H9 (cell line): ENCODE measurements at regions not wholly inside any gene's neighbourhood (a gene's known extent, or its start where the extent isn't known, plus 50 kb on each side); places are given as distances from the start of the nearest gene placed in this dataset.

ENCODE experiments used
- DNase-seq: peaks from one replicate; pipeline ENCODE4 v3.0.0-alpha.2; 2017
- H2AFZ ChIP-seq: one replicate; pipeline ENCODE4 v1.6.1; 2013; ENCODE audit warnings: mild to moderate bottlenecking, low read length, control low read depth, moderate library complexity
- H2AK5ac ChIP-seq: 2 replicates; pipeline ENCODE4 v1.6.1; 2013; ENCODE audit warnings: low read length, control low read depth, mixed read lengths; ENCODE audit not compliant: insufficient read length
- H2BK120ac ChIP-seq: one replicate; pipeline ENCODE4 v1.6.1; 2013; ENCODE audit warnings: low read depth, mild to moderate bottlenecking, low read length, control low read depth, inconsistent platforms; ENCODE audit not compliant: poor library complexity, severe bottlenecking
- H2BK12ac ChIP-seq: 2 replicates; pipeline ENCODE4 v1.6.1; 2013; ENCODE audit warnings: low read length, control low read depth, mixed read lengths, low read depth; ENCODE audit not compliant: insufficient read length
- H2BK15ac ChIP-seq: 2 replicates; pipeline ENCODE4 v1.6.1; 2013; ENCODE audit warnings: low read depth, low read length, control low read depth
- H2BK20ac ChIP-seq: one replicate; pipeline ENCODE4 v1.6.1; 2013; ENCODE audit warnings: low read depth, mild to moderate bottlenecking, low read length, control low read depth, inconsistent platforms; ENCODE audit not compliant: poor library complexity, severe bottlenecking
- H2BK5ac ChIP-seq: 2 replicates; pipeline ENCODE4 v1.6.1; 2013; ENCODE audit warnings: low read length, control low read depth, mixed read lengths; ENCODE audit not compliant: insufficient read length
- H3K14ac ChIP-seq: 2 replicates; pipeline ENCODE4 v1.6.1; 2013; ENCODE audit warnings: low read length, control low read depth; ENCODE audit not compliant: insufficient read depth
- H3K18ac ChIP-seq: 2 replicates; pipeline ENCODE4 v1.6.1; 2013; ENCODE audit warnings: low read depth, mild to moderate bottlenecking, mixed read lengths, low read length, control low read depth; ENCODE audit not compliant: insufficient read length
- H3K23ac ChIP-seq: 2 replicates; pipeline ENCODE4 v1.6.1; 2013; ENCODE audit warnings: low read length, control low read depth, mixed read lengths, low read depth; ENCODE audit not compliant: insufficient read length
- H3K23me2 ChIP-seq: 2 replicates; pipeline ENCODE4 v1.6.1; 2013; ENCODE audit warnings: low read depth, mild to moderate bottlenecking, mixed read lengths, low read length, control low read depth; ENCODE audit not compliant: insufficient read length, poor library complexity, severe bottlenecking
- H3K27ac ChIP-seq: 2 replicates; pipeline ENCODE4 v1.5.1; 2013; ENCODE audit warnings: low read length, control low read depth, mixed read lengths, low read depth; ENCODE audit not compliant: insufficient read length
- H3K27me3 ChIP-seq: 2 replicates; pipeline ENCODE4 v1.6.1; 2013; ENCODE audit warnings: low read length, control low read depth, inconsistent platforms; ENCODE audit not compliant: insufficient read depth
- H3K4ac ChIP-seq: 2 replicates; pipeline ENCODE4 v1.6.1; 2013; ENCODE audit warnings: low read depth, mild to moderate bottlenecking, control low read depth, inconsistent platforms, low read length, moderate library complexity
- H3K4me1 ChIP-seq: 2 replicates; pipeline ENCODE4 v1.6.1; 2013; ENCODE audit warnings: low read length, control low read depth, inconsistent platforms; ENCODE audit not compliant: insufficient read depth
- H3K4me2 ChIP-seq: 2 replicates; pipeline ENCODE4 v1.6.1; 2013; ENCODE audit warnings: low read length, control low read depth, mixed read lengths; ENCODE audit not compliant: insufficient read length, insufficient read depth
- H3K56ac ChIP-seq: 2 replicates; pipeline ENCODE4 v1.6.1; 2013; ENCODE audit warnings: low read depth, mild to moderate bottlenecking, mixed read lengths, low read length, control low read depth; ENCODE audit not compliant: insufficient read length
- H3K79me1 ChIP-seq: 2 replicates; pipeline ENCODE4 v1.6.1; 2013; ENCODE audit warnings: low read depth, mild to moderate bottlenecking, moderate library complexity, low read length, control low read depth, inconsistent platforms; ENCODE audit not compliant: insufficient read depth, poor library complexity, severe bottlenecking
- H3K79me2 ChIP-seq: 2 replicates; pipeline ENCODE4 v1.6.1; 2013; ENCODE audit warnings: low read length, control low read depth, inconsistent platforms; ENCODE audit not compliant: insufficient read depth
- H3K9ac ChIP-seq: 2 replicates; pipeline ENCODE4 v1.6.1; 2013; ENCODE audit warnings: low read length, control low read depth, mixed read lengths; ENCODE audit not compliant: insufficient read length; ENCODE audit errors: extremely low read depth
- H3K9me3 ChIP-seq: one replicate; pipeline ENCODE4 v1.6.1; 2013; ENCODE audit warnings: low read depth, low read length, inconsistent platforms; ENCODE audit not compliant: control insufficient read depth
- H3T11ph ChIP-seq: one replicate; pipeline ENCODE4 v1.6.1; 2013; ENCODE audit warnings: mild to moderate bottlenecking, low read length, control low read depth, inconsistent platforms
- H4K20me1 ChIP-seq: one replicate; pipeline ENCODE4 v1.6.1; 2013; ENCODE audit not compliant: control insufficient read depth, insufficient read length, insufficient read depth
- H4K5ac ChIP-seq: 2 replicates; pipeline ENCODE4 v1.6.1; 2013; ENCODE audit warnings: low read depth, mild to moderate bottlenecking, mixed read lengths, low read length, control low read depth; ENCODE audit not compliant: insufficient read length
- H4K8ac ChIP-seq: replicated peaks from 2 replicates; pipeline ENCODE4 v1.6.1; 2013; ENCODE audit warnings: low read length, control low read depth, mixed read lengths, low read depth; ENCODE audit not compliant: insufficient read length
- H4K91ac ChIP-seq: 2 replicates; pipeline ENCODE4 v1.6.1; 2013; ENCODE audit warnings: low read depth, mild to moderate bottlenecking, moderate library complexity, mixed read lengths, low read length, control low read depth; ENCODE audit not compliant: insufficient read length
- H3K27ac Mint-ChIP-seq, 3 experiments: 2 replicates in 2 of 3; 3 replicates in 1 of 3; pipeline ENCODE4 v1.8.0; 2020 to 2021; ENCODE audit warnings: mixed read lengths in 3 of 3, mild to moderate bottlenecking in 1 of 3, moderate library complexity in 1 of 3
- H3K27me3 Mint-ChIP-seq: 2 replicates; pipeline ENCODE4 v1.8.0; 2021; ENCODE audit warnings: low read depth, mild to moderate bottlenecking, moderate library complexity, mixed read lengths
- H3K36me3 Mint-ChIP-seq, 3 experiments: 2 replicates in 2 of 3; 3 replicates in 1 of 3; pipeline ENCODE4 v1.8.0; 2020 to 2021; ENCODE audit warnings: low read depth in 3 of 3, mixed read lengths in 3 of 3; ENCODE audit not compliant: insufficient read depth in 1 of 3
- H3K4me1 Mint-ChIP-seq, 2 experiments: 2 replicates each; pipeline ENCODE4 v1.8.0; 2020; ENCODE audit warnings: mixed read lengths in 2 of 2
- H3K4me3 Mint-ChIP-seq, 2 experiments: 2 replicates in 1 of 2; 3 replicates in 1 of 2; pipeline ENCODE4 v1.8.0; 2020 to 2021; ENCODE audit warnings: mild to moderate bottlenecking in 2 of 2, mixed read lengths in 2 of 2, moderate library complexity in 1 of 2
- H3K9me3 Mint-ChIP-seq, 2 experiments: 2 replicates in 1 of 2; 3 replicates in 1 of 2; pipeline ENCODE4 v1.8.0; 2020; ENCODE audit warnings: mild to moderate bottlenecking in 2 of 2, mixed read lengths in 2 of 2, moderate library complexity in 1 of 2
- CTCF ChIP-seq: fragments of 200-600 bp; sonication (generic); conservative IDR thresholded peaks from 3 replicates; pipeline ENCODE4 v1.8.0; 2021; ENCODE audit warnings: antibody characterized with exemption, mild to moderate bottlenecking
- WGBS: extraction: QIAGEN DNeasy Blood & Tissue Kit; methylation state at CpG from one replicate; pipeline ENCODE4 v1.1.7; 2013; ENCODE audit warnings: missing lambda C conversion rate, low lambda C conversion rate, mixed read lengths; ENCODE audit not compliant: insufficient read length; ENCODE audit errors: extremely low coverage; 5-methylcytosine and 5-hydroxymethylcytosine counted together

- no peak overlapping the region for H2BK12ac ChIP-seq
- no peaks in the 10 kb centered on the region for H3K9me3 Mint-ChIP-seq
- H2AFZ ChIP-seq, result no peak overlapping the region
- no peaks in the 10 kb centered on the region for H3K4me1 ChIP-seq
- TF ChIP-seq CTCF, result no peak
- H3K56ac ChIP-seq, result no peak overlapping the region
- peaks cover 9 to 12% of the 10 kb centered on the region in 2 experiments for H3K4me1 Mint-ChIP-seq
- H3K9ac ChIP-seq, result no peak overlapping the region
- no peak overlapping the region for H3K14ac ChIP-seq
- H3K4me2 ChIP-seq, result no peak overlapping the region
- WGBS, result no CpG with 5 or more reads among the region's 7 CpGs
- no peaks in the 10 kb centered on the region for H3K27me3 ChIP-seq
- no peaks in the 10 kb centered on the region for H3K9me3 ChIP-seq
- H4K91ac ChIP-seq, result no peak overlapping the region
- no peak overlapping the region for H2BK120ac ChIP-seq
- H3K27ac ChIP-seq, result no peak overlapping the region
- H3T11ph ChIP-seq, result no peak overlapping the region
- H3K23me2 ChIP-seq, result peaks cover 4% of the 10 kb centered on the region
- no peak overlapping the region for H3K4me3 Mint-ChIP-seq
- no peak for DNase-seq
- no peaks in the 10 kb centered on the region for H4K20me1 ChIP-seq
- no peak overlapping the region for H3K27ac Mint-ChIP-seq
- H2BK20ac ChIP-seq, result no peak overlapping the region
- H3K79me2 ChIP-seq, result no peaks in the 10 kb centered on the region
- H3K79me1 ChIP-seq, result no peaks in the 10 kb centered on the region
- no peak overlapping the region for H4K5ac ChIP-seq
- no peak overlapping the region for H2BK15ac ChIP-seq
- H3K18ac ChIP-seq, result no peak overlapping the region
- no peak overlapping the region for H3K4ac ChIP-seq
- peaks cover 9% of the 10 kb centered on the region for H3K27me3 Mint-ChIP-seq
- H3K36me3 Mint-ChIP-seq, result no peaks in the 10 kb centered on the region
- H3K23ac ChIP-seq, result no peak overlapping the region
- H4K8ac ChIP-seq, result no peak overlapping the region
- H2BK5ac ChIP-seq, result no peak overlapping the region
- no peak overlapping the region for H2AK5ac ChIP-seq
Measured at GRCh38 chr11:122198291-122198983, 82.4 kb upstream of the BLID start.
